Ishikawa (cell line): ENCODE measurements at regions not wholly inside any gene's neighbourhood (a gene's known extent, or its start where the extent isn't known, plus 50 kb on each side); places are given as distances from the start of the nearest gene placed in this dataset.

ENCODE experiments used
- EP300 ChIP-seq: IDR thresholded peaks from 2 replicates; pipeline ENCODE4 v1.6.1; 2012; ENCODE audit warnings: borderline replicate concordance
- NFIC ChIP-seq: IDR thresholded peaks from 2 replicates; pipeline ENCODE4 v1.6.1; 2012
- TEAD4 ChIP-seq: IDR thresholded peaks from 2 replicates; pipeline ENCODE4 v1.6.1; 2012

DNA sequence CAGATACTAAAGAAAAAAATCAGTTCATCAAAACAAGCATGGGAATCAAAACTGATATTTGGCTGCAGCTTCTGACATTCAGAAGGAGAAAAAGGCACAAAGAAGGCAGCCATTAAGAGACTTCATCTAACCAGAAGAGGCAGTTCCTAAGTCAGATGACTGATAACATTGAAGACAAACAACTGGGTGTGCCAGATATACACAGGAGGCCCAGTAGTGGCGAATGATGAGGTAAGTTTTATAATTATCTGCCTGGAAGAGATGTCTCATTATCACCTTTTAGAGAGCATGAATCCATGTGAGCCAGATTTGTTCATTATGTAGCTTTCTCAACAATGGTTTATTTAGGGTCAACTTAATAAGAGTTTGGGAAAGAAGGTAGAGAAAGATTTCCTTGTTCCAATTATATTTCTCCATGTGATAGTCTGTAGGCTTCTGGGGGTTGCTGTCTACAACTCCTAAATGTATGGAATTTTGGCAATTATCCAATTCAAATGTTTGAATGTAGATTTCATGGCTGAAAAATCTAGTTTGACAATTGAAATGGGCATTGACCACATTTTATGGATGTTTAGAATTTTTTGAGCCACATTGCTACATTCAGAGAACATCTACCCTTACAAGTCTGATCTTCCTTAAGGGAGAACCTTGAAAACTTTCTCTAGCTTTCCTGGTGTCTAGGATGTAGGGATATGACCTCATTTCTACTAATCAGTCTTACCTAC is 50.4 kb upstream of the RASGRF1 start:
- TF ChIP-seq TEAD4 (peak; percentile 68), EP300 (no peak), NFIC (peak; percentile 50)
